NCI-H226 (cell line): ENCODE measurements at regions not wholly inside any gene's neighbourhood (a gene's known extent, or its start where the extent isn't known, plus 50 kb on each side); places are given as distances from the start of the nearest gene placed in this dataset.
A peak's percentile ranks its signal among the peaks of the same experiment; 100 is the strongest.

ENCODE experiments used
- DNase-seq: peaks from one replicate; pipeline ENCODE4 v3.0.0-alpha.2; 2015

DNA sequence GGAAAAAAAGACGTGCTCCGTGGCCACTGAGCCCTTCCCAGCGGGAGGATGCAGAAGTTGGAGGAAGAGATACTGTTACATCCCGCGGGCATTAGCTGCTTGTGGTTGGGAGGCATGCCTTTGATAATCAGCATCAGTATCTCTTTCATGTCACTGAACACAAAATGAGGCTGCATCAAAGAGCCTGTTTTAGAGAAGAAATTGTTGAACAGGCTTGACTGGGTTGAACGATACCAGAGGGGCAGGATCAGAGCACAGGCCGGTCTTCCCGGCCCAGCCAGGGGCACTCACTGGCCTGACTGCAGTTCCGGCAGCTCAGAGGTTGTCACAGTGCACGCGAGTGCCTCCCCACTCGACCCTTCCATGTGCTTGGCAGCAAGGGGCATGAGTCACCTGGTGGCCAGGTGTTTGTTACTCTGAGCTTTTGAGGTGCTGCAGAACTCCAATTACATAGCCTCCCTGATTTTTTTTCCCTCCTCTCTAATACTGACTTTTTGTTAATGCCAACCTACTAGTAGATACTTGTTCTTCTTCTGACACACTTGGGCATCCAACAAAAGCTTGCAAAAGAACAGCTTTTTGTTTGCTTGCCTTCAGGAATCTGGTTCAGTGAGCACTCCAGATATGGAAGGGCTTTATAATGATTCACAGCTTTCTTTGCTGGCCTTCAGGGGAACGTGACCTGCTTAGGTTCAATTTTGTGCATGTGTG is 121.6 kb downstream of the VAPA start:
- DNase-seq = no peak

DNA sequence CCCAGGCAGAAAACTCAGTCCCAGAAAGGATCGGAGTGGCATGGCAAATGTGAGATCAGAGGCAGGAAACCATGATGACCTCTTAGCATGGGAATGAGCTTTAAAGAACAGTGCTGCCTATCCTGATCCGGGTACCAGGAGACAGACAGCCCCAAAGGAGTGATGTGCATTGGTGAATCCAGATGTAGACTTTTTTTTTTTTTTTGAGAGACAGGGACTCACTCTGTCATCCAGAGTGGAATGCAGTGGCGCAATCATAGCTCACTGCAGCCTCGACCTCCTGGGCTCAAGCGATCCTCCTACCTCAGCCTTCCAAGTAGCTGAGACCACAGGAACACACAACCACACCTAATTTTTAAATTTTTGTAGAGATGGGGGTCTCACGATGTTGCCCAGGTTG is 122.7 kb downstream of the VAPA start:
- no peak for DNase-seq

DNA sequence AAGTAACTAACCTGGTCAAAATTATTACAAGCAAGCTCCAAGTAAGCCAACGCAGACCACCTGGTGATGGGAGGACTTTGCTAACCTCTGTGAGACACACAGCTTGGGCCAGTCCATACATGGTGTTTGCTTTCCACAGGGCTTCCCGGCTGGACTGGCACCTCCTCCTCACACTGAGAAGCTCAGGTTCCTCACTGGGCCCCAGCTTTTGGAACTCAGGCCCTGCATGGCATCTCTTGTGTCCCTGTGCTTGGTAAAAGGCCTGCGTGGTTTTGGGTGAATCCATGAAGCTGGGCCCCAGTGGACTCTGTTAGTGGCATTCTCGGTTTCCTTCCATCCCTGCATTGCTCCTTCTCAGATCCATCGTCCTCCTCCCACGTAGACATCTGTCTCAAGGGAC is 123.4 kb downstream of the VAPA start:
- no peak for DNase-seq

- no peak for DNase-seq
Measured at GRCh38 chr18:10038268-10038667, 124.5 kb downstream of the VAPA start.

DNA sequence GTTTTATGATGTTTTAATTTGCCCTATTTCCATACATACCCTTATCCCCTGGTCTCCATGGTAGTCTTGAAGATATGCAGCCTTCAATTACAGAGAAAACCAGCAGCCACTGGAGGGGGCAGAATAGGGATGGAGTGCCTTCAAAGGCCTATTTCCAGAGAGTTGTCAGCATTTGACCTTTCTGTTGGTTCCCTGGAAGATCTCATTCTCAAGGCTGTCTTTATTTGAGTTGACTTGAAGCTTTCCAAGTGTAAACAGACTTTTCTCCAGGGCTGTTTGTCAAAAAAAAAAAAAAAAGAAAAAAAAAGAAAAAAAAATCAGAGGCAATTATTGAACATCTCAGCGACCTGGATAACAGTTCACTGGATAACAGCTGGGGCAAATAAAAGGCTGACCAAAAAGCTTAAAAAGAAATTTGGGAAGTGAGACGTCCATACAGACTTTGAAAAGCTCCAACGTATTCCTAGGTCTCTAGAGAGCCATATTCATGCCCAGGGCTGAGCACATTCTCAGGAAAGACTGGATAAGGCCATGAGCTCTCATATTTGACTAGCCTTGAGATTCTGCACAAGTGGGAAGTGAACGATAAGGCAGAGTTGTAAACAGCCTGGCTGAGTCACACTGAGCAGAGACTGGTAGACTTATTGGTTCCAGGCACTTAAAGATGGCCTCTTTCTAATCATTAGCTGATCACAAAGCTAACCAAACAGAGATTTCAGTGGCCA is 126.6 kb downstream of the VAPA start:
- no peak for DNase-seq

DNA sequence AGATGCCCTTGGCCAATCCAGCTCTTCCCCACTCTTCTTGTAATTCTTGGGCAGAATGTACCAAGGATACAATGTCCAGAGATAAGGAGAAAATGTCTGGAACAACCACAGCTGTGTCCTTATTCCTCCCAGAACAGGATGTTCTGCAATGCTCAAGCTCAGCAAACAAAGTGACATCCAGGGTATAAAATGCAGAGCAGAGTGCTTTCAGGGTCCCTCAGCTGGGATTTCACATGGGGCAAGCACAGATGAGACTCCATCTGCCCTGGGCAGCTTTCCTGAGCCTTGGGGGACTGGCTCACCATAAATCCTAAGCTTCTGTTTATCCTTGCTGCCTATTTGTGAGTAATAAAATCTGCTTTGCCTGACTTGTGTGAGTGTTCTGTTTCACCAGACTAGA is 127.4 kb downstream of the VAPA start:
- no peak for DNase-seq

DNA sequence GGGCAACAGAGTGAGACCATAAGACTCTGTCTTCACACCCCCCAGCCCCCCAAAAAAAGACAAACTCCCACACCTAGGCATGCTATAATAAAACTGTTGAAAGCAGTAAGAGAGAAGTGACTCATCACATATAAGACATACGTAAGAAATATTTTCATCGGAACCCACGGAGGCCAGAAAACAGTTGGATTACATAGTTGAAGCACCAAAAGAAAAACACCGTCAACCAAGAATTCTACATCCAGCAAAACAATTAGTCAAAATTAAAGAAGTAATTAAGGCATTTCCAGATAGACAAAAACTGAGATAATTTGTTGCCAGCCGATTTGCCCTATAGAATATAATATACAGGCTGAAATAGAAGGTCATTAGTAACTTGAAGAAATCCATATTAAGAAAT is 128.7 kb downstream of the VAPA start:
- DNase-seq = no peak

DNA sequence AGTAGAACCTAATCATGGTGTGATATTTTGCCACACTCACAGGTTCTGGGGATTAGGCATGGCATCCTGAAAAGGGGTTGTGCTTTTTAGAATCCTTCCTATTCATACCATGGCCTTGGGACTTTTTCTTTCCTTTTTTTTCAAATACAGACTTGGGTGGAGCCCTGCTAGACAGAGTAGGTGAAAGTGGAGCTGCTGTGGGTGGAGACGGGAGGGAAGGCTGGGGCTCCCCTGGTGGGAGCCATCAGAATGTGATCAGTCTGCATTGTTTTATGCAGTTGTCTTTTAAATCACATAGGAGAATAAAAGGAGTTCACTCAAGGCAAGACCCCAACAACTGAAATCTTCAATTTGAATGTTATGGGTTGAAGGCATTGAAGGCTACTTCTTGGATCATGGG is 130.2 kb downstream of the VAPA start:
- no peak for DNase-seq

DNA sequence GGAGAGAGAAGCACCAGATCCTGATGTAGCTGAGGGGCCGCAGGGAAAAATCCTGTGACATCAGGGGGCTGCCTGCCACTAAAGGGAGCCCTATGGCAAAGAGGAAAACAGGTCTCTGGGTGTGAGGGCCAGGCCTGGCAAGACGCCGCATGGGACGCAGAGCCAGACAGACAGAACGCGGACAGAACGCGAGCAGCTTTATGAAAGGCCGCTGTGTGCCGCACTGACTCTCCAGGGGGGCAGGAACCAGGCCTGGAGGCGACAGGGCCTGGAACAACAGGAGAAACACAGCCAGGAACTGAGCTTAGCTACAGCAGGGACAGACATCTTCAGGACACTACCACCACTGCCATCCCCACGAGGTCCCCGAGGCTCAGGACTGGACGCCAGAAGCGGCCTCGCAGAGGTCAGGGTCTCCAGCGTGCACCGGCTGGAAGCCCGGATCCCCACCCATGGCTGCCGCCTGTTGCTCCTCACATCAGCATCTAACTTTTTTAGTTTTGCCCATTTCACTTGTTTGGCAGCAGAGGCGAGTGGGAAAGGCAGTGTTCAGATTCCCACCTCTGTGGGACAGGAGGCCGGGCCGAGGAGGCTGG is 131.6 kb downstream of the VAPA start:
- no peak for DNase-seq

- DNase-seq = no peak
Measured at GRCh38 chr18:10046178-10046807, 132.5 kb downstream of the VAPA start.

- no peak for DNase-seq
Measured at GRCh38 chr18:10047237-10047636, 133.4 kb downstream of the VAPA start.

GRCh38 chr18:10049747-10050146 is 135.9 kb downstream of the VAPA start:
- DNase-seq = no peak

DNA sequence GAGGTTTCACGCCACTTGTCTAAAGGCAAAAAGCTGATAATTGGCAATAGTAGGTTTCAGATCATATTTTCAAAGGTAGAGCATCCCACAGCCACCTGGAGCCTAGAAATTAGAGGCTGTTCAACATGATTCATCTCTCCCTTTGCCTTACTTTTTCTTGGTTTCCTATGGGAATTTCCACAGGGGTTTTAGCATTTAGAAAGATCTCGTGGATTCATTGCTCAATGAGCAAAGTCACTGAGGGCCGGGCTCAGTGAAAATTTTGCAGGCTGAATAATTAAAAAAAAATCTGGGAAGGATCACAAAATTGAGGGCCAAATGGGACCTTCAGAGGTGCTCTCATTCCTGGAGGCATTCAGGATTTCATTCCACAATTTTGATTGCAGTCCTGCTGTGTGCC is 137.1 kb downstream of the VAPA start:
- DNase-seq = no peak

GRCh38 chr18:10051877-10052631 is 138.2 kb downstream of the VAPA start:
- no peak for DNase-seq

DNA sequence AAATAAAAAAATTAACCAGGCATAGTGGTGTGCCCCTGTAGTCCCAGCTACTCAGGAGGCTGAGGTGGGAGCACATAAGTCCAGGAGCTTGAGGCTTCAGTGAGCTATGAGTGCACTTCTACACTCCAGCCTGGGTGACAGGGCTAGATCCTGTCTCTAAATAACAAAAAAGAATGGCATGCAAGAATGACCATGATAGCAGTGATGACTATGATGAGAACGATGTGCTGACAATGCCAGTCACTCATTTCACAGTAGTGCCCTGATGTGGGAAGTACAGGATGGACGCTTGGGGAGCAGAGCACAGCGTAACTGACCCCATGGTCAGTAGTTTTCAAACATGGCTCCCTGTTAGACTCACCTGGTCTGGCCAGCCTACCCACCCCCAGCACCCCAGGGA is 139.1 kb downstream of the VAPA start:
- DNase-seq = no peak

DNA sequence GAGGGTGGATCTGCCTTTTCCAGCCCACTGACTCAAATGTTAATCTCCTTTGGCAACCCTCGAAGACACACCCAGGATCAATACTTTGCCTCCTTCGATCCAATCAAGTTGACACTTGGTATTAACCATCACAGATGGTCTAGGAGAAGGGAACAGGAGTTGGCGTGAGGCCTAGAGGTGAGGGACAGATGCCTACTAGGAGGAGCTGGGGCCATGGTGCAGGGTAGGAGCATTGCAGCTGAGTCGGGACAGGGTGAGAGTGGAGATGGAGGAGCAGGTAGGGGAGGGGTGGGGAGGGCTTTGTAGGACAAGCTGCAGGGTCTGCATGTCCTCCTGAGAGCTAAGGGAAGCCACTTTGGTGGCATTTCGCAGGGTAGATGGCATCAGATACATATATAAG is 140.0 kb downstream of the VAPA start:
- no peak for DNase-seq

DNA sequence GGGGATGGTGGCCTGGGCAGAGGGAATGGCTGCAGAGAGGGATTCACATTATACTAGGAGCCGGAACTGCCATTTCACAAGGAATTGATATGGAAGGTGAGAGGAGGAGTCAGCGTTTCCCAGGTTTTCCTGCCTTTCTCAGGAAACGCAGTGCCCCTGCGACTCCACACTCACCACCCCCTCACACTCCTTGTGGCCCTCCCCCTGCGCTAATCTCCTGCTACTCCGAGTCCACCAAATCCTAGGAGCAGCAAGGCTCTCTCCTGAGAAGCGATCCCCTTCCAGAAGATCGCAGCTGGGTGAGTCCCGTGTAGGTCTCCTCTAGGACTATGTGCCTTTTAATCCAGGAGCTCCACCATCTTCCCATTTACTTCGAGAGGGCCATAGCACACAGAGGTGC is 140.6 kb downstream of the VAPA start:
- DNase-seq = no peak

DNA sequence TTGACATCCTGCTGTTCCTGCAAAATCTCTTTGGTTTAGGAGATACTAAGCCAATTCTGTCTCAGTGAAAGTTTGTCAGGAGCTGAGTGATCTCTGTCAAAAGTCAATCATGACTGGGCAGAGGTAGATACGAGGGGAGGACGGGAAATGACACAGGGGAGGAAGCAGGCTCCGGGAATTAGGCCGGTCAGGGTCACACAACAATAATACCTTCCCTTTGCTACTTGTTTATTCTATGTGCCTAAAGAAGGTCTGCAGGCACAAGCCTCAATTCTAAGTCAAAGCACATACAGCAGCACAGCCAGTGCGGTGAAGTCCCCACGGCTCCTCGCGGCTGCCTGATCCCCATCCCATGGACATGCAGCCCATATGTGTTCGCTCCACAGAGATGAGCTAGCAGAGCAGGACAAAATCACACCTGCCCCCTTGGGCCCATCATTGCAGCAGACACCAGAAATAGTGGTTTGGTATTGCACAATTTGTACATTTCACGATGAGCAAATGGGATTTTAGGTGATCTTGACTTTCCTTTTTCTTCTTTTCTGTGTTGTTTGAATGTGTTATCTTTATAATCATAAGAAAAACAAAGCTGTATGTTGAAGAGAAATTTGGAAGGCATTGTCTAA is 141.4 kb downstream of the VAPA start:
- no peak for DNase-seq

GRCh38 chr18:10056506-10056905 is 142.7 kb downstream of the VAPA start:
- DNase-seq = no peak

GRCh38 chr18:10057401-10057893 is 143.6 kb downstream of the VAPA start:
- DNase-seq = no peak

DNA sequence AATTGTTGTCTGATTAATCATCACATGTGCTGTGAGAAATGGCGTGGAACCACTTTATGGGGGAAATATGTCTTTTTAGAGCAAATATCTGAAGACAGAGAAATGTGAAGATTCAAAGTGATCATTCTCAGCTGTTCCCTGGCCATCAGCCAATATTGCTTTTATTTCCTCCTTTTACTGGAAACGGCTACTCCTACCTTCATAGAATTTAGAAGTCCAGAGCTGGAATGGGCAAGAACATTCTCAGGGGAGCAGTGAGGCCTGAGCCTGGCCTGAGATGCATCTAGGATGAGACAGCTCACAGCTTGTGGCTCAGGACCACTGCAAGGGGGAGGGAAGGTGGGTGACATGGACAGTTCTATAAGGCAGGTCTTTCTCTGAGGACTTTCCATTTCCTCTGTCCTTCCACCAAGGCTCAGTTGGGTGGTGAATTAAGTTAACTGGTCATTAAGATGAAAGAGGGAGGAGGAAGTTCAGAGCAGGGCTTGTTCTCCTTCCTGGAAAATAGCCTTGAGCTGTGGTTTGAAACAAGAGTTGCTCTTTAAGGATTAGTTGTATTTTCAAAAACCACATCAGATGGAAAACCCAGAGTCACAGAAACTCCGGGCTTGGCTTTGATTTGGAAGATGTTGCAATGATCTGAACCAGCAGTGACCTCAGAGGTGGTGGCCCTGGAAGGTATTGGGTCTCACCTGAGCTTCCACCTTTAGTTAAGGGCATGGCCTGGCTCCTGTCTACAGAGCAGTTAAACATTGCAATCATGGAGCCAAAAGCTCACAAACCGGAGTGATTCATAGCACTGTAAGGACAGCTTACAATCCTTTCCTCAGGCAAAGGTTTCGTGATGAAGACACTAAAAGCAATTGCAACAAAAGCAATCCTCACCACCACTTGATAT is 144.3 kb downstream of the VAPA start:
- DNase-seq = peak; percentile 9
